Fibroblast of pulmonary artery (primary cell): ENCODE measurements at regions not wholly inside any gene's neighbourhood (a gene's known extent, or its start where the extent isn't known, plus 50 kb on each side); places are given as distances from the start of the nearest gene placed in this dataset.
A peak's percentile ranks its signal among the peaks of the same experiment; 100 is the strongest.

ENCODE experiments used
- DNase-seq: peaks from one replicate; pipeline ENCODE4 v3.0.0-alpha.2; 2010; ENCODE audit warnings: low read depth
- H3K4me3 ChIP-seq: replicated peaks from 2 replicates; pipeline ENCODE4 v1.5.1; 2011; ENCODE audit warnings: low read depth, mild to moderate bottlenecking, control low read depth, low read length, moderate library complexity
- CTCF ChIP-seq: IDR thresholded peaks from 2 replicates; pipeline ENCODE4 v1.5.1; 2011; ENCODE audit warnings: mild to moderate bottlenecking, control low read depth, low read length, inconsistent platforms; ENCODE audit errors: missing control alignments

GRCh38 chr15:62846131-62846804, 196.3 kb upstream of the TPM1 start:
- no peak for TF ChIP-seq CTCF
- DNase-seq: no peak
- H3K4me3 ChIP-seq: no peak overlapping the region

DNA sequence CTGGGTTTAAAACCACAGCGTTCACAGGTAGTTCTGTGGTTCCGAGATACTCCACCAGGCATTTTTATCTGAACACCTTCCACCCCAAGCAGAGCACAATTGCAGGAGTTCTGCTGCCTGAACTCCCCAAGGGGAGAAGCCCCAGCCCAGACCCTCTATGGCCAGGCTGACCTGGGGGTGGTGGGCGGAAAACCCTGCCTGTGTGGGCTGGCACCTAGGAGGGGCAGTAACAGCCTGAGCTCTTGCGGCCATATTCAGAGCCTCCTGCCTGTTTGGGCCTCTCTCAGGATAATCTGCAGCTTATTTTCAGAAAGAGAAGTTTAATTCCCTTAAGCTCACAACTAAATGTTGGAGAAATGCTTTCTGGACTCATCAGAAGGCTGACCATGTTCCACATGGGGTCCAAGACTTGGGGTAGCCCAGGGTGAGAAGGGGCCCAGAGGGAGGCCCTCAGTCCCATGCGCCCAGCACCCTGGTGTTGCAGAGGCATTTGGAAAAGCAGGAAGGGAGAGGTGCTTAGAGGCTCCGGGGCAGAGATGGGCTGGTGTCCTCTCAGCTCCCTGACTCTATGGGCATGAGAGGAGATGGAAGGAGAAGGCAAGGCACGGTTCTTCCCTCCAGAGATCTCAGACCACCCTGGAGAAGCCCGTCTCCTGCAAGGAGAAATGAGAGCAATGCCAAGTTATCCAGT, 195.6 kb upstream of the TPM1 start:
- DNase-seq: no peak
- no peak overlapping the region for H3K4me3 ChIP-seq
- TF ChIP-seq CTCF: no peak

DNA sequence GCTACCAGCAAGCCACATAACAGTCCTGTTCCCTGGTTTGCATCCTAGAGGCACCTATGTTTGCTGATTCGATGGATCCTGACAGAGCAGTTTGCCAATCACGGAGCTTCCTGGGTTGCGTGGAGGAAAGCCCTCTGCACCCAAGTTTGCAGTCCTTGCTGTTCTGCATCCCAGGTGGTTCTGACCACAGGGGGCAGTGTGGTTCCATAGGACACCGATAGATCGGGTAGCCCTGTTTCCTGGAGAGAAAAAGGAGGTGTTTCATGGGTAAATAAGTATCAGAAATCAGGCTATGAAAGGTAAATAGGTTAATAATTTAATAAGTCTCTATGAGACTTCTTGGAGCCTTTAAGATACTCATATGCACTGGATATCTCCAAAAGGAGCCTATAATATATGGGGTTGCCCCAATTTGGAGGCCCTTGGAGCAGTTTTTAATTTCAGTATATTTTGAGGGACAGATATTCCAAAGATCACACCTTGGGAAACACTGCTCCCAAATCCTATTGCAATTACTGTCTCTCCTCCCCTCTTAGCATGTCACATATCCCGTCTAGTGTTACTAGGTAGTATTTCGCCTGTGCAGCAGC, 194.6 kb upstream of the TPM1 start:
- TF ChIP-seq CTCF: peak; percentile 57
- no peak overlapping the region for H3K4me3 ChIP-seq
- DNase-seq: peak; percentile 62

- H3K4me3 ChIP-seq: no peak overlapping the region
- peak; percentile 47 for DNase-seq
- peak; percentile 24 for TF ChIP-seq CTCF
These were observed 193.9 kb upstream of the TPM1 start for GRCh38 chr15:62848632-62849050.

DNA sequence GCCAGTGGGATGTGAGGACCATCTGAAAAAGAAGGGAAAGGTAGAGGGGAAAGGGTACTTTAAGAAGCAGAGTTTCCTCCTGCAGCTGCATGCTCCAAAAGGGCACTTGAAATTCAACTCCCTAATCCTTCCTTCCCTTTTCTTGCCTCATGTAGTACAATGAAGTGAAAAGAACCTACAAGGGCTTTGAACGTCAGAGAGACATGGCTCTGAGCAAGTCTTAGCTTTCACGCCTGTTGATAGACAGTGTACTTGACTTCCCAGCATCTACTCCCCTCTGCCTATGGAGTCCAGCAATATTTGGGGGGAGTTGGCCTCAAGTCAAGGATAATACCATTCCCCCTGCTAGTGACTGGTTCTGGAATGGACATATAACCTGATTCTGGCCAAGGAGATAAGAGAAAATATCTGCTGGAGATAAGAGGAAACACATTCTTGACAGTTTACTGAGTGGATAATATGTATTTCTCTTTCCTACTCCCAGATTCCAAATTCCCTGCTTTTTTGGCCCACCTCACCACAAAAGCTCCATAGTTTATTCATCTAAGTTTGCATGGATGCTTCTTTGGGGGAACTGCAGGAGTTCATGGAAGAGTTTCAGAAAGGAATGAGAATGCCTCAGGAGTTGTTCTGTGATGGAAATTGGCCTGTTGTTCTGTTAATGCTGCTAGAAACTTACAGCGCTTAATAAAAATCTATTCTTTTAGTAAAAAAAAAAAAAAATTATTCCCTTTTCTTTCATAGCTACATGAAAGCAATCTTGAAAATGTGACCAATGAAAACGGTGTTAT, 193.0 kb upstream of the TPM1 start:
- no peak for TF ChIP-seq CTCF
- no peak for DNase-seq

GRCh38 chr15:62850318-62850717, 192.2 kb upstream of the TPM1 start:
- no peak for DNase-seq

More for the DNA sequence above, 193.0 kb upstream of the TPM1 start:
- no peak overlapping the region for H3K4me3 ChIP-seq

More at GRCh38 chr15:62850318-62850717, 192.2 kb upstream of the TPM1 start:
- TF ChIP-seq CTCF: no peak
- H3K4me3 ChIP-seq: no peak overlapping the region
